Suppressor macrophage treated with lipopolysaccharide for 4 hours (primary cell): ENCODE measurements at regions not wholly inside any gene's neighbourhood (a gene's known extent, or its start where the extent isn't known, plus 50 kb on each side); places are given as distances from the start of the nearest gene placed in this dataset.

Experiments
- DNase-seq: peaks from one replicate; pipeline ENCODE4 v3.0.0-alpha.2; 2020

DNA sequence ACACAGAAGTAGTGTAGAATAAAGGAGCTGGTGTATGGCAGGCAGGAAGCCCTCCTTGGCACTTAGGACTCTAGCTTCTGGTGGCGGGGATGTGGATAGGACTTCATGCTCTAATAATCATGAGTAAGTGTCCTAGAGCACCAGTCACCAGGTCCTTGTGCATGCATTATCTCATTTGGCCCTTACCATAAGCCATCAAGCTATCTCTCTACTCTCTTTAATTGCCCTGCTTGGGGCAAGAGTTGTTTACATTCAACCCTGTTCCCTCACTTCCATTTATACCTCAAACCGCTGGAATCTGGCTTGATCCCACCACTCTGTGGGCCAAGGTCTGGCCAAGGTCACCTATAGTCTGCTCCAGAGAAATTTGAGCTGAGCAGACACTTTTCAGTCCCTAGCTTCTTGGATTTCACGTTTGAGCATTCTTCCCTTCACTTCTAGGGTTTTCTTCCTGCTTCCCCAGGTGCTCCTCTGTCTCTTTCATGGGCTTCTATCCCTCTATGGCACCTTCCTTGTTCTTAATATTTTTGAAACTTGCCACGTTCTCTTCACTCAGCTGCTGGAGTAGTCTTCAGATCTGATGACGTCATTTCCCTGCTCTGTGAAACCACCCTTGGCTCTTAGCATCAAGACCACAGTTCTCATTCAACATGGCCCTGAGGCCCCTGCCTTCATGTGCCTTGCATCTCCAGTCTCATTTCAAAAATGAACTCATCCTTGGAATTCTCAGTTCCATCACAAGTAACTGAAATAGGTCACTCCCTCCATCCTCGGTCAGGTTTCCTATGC is 94.9 kb upstream of the GATA6 start:
- no peak for DNase-seq

DNA sequence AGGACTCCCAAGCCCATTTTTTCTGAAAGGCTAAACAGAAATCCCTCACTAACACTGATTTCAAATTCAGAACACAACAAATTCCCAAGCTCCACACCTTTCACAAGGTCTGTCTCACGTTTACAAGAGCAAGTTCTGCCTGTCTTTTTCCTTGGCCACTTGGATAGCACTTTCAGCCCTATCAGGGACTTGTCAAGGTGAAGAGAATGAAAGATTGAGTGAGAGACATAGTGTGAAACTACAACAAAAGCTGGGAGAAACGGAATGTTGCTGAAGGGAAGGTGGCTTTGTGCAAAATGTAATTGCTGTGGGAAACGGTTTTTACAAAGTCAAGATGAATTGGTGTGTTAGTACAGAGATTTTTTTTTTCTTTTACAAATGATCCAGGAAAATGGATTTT is 89.4 kb upstream of the GATA6 start:
- DNase-seq, result no peak

DNA sequence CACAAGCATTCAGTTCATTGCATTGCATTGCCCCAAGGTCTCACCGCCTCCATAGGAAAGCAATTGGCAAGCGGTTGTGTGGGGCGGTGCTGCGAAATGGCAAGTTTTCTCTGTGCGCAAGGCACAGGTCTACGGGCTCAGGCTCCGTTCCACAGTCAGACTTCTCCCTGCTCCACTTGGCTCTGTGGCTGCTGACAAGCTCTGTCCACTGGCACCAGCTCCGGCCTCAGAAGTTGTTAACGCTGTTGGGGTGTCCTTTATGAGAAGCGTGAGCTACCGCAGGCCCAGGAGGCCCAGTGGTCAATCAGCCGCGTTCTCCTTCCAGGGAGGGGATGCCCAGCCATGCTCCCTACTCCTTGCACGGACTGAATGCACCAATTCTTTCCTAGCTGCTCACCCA is 87.0 kb upstream of the GATA6 start:
- no peak for DNase-seq

DNA sequence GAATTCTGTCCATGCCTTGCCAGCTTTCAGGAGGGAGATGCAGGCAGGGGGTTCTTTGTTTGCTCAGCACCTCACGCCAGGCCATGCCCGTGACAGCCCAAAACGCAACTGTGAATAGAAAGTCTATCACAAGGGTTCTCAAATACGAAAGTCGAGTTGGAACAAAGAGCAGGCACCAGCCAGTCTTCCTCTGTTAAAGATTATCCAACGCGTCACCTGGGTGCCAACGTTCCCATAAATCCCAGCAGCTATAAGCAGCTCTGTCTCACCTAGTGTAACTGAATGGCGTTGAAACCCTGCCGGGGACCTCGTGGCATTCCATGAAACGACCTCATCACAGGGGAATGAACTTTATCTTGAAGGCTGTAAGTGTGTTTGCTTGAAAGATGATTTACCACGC is 84.8 kb upstream of the GATA6 start:
- no peak for DNase-seq

DNA sequence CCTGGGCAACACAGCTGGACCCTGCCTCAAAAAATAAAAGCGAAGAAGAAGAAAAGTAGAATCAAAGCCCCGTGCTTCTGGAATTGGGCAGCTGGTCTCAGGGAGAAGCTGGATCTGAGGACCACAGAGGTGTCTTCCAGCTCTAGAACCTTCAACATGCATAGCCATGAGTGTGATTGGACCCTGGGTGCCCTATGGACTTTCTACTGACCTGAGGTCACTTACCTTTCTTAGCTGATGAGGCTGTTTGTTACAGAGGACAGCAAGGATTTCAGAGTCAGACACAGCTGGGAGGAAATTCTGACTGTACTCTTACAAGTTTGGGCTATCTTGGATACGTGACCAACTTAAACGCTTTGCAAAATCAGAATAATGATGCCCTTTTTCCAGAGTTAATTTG is 82.4 kb upstream of the GATA6 start:
- no peak for DNase-seq

DNA sequence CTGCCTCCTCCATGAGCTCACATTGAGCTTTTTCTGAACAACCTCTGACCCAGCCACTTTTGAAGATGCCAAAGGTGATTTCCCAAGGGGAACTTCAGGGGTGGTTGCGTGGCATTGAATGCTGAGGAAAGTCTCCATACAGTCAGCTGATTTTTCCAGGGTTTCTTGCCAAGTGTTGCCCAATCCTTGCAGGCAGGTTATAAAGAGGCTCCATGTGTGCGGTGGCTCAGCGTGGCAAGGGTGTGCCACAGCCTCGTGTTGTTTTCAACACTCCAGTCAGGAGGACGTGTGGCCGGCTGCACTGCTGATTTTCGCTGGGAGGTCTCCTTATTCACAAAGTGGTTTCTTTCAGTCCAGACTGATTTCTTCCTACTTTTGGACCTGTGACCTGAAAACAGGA is 81.4 kb upstream of the GATA6 start:
- DNase-seq, result no peak

DNA sequence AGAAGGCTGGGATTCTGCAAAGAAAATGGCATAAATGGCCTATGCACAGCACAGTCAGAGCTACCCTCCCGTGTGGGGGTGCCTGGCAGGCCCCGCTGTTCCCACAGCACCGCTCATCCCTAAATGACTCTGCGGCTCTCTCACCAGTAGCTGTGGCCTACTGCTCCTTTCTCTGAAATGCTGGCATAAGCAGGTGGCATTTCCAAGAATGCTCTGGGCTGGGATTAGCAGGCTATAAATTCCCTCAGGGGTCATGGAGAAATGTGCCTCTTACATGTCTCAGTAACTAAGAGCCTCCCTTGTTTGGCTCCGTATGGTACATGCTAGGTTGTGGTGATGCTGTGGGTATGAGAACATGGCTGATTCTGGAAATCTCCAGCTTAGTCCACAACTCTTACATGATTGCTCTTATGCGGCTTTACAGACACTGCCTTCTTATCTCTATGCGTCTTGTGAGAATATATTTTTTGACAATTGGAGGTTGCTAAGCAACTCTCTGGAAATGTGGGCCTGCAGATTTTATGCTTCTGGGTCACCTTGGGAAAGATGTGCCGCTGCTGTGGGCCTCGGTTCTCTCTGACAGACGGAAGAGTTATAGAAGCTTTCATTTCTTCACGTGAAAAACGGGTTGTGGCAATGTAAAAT is 80.3 kb upstream of the GATA6 start:
- no peak for DNase-seq

DNA sequence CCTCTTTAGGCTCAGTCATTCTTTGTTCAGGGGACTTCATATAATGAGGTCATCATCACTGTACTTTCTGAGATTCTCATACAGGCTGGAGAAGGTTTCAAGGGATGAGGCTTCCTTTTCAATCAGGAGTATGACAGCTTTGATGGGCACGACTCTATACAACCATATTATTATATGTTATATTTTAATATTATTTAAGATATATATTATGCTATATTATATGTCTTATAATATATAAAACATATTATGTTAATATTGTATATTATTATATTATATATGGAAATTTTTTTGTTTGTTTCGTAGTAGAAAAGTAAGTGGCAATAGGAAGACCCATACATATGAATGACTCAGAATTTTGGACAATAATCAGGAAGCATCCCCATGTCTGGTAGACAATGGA is 78.0 kb upstream of the GATA6 start:
- DNase-seq, result no peak

DNA sequence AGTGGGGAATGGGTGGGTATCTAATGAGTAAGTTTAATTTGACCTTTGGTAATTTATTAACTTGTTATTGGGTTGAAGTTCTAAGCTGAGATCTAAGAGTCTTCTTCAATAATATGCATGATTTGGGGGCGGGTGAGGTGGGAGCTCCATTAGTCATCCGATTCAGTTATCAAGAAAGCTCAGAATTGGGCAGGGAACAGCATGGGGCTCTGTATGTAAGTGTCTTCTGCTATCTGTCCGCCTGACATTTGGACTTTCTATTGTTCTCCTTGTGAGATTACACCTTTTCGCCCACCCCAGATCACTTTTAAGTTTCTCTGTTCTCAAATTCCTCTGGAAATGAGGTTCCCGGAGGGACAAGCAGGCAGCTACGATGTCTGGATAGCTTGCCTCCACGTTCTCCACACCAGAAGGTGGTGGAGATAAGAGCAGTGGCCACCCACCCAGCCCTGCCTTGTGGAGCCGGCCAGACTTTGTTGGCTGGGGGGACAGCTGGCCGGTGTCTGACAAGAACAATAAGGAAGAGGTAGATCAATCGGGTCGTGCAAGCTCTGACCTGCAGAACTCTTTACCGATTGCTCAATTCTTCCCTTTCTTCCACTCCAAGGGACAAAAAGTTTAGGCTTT is 75.5 kb upstream of the GATA6 start:
- no peak for DNase-seq

DNA sequence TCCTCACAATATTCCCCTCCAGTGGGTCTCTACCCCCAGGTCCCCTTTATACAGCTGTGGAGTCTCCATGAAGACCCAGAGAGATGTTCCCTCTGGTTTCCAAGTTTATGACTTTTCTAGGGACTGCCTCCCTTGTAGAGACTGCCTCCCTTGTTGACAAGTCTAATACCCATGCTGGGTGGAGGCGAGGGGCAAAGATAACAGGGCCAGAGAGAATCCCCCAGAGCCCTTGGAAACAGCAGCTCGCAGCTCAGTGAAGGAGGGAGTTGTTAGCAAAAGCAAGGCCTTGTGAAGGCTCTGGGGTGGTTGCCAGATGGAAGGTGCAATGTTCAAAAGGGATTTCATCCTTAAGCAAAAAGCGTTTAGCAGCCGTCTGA is 75.0 kb upstream of the GATA6 start:
- DNase-seq, result no peak

DNA sequence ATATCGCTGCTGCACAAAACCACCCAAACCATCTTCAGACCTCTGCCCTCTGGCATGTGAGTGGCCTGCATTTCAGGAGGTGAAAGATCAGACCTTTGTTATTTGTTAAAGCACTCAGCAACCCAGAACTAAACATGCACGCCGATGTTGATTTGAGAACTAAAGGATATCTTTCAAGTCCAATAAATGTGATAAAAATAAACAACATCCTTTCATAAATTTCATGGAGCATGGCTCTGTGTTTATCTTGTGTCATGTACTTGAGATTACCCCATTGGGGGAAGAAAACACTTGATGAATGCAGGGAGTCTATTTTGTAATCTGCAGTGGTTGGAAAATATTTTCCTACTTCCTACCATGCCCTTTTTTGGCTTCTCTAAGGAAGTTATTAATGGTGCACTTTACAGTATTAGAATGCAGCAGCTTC is 70.8 kb upstream of the GATA6 start:
- DNase-seq, result no peak

DNA sequence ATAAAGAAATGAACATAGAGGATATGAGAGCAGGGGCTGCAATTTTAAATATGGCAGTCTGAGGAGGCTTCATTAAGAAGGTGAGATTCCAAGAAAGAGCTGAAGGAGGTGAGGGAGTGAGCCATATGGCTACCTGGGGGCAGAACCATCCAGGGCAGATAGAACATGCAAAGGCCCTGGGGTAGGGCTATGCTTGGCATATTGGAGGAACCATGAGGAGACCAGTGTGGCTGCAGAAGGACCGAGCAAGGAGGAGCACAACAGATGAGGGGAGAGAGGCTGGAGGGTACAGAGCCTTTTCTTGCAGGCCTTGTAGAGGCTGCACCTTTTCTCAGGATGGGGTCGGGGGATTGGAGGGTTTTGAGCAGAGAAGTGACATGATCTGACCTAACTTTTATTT is 69.5 kb upstream of the GATA6 start:
- no peak for DNase-seq

DNA sequence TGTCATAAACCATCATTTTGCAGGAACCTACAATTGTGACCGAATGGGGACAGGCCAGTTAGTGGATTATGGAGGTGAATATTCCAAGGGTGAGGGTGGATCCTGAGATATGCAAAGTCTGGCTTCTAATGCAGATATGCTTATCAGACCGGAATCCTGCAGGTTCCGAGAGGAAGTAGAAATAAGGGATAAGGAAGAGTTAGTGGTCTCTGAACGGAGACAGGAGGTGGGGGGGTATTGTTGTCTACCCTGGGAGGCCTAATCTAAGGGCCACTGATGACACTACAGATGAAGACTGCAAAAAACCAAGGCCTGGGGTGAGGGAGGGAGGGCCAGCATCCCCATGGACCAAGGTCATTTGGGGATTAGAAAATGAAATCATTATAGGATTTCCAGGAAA is 67.7 kb upstream of the GATA6 start:
- no peak for DNase-seq

DNA sequence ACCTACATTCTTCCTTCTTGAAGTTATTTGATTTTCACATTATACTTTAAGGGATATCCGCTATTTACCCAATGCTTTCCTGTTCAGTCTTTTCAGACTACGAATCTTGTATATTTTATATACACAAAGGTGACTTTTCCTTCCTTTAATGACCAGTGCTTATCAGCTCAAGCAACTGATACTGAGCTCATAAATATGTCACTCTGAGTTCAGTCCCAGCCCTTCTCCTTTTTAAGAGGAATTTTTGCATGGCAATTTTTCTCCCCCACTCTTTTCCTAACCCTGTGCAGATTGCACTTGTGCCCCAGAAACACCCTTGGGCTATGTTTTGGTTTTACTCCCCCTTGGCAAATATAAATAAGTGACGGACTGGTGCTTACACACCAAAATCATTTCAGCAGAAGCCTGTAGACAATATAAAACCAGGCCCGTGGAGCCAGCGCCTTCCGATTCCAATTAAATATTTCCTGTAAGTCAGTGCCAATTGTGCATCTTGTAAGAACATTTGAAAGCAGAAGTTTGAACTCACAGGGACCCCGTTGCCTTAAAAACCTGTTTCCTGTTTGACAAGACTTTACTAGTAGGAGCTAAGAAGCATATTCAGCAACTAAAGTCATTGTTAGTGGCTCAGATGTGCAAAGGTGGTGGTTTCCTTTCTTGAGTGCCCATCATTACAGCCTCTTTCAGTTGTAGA is 66.3 kb upstream of the GATA6 start:
- DNase-seq, result no peak

DNA sequence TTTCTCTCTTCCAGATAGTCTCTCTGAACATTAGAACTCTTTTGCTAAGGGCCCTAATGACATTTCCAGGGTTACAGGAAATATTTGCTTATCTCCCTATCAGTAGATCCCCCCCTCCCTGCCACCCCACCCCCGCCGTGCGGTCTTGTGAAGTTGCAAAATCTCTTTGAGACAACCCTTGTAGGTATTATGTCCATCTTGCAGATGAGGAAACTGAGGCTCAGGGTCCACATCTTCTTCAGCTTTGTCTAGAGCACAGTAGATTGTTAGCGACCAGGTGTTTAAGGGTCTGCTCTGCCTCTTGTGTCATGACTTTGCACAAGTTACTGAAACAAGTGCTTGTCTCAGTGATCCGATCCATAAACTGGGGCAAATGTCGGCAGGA is 65.8 kb upstream of the GATA6 start:
- DNase-seq, result no peak

DNA sequence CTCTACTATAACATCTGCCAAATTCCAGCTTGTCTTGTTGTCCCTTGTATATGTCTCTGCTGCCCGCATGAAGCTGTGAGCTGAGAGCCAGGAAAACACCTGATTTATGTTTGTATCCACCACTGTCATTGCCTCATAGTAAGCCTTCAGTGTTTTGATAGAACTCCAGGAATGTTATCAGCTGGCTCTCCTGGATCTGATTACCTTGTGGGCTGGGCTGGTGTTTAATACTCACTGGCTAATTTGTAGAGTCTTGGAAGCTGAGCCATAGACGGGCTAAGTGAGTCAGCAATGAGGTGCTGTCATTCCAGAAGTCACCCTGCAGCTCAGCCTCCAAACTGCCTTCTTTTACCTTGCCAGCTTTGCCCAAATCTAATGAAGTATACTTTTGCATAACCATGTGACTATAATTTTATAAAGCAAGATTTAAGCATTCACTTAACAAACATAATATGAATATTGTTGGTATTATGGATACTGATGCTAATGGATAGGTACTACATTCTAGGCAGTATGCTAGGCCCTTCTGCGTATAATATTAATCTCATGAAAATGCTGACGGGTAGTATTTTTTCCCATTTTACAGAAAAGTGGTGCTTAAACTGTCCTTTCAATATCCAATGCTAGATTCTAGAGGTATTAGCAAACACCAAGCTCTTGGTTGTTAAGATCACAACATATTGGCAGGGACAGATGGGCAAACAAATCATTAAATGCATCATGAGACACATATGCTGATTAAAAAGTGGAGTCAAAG is 62.7 kb upstream of the GATA6 start:
- DNase-seq, result no peak

DNA sequence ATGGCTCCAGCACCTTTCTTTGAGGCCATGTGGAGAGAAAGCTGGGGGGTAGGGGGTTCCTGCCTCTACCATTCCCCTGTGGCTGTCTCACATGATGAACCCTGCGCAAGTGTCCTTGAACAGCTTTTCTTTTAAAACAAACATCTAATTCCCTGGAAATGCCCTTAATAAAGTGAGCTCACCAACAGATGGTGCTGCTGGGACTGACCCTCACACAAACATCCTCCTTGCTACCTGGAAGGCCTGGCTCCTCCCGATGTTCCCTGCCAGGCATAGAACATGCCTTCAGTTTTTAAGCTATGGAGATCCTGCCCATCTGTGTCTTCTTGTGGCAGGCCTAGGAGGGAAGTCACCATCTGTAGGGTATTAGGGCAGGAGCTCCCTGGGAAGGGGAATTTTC is 60.7 kb upstream of the GATA6 start:
- no peak for DNase-seq

DNA sequence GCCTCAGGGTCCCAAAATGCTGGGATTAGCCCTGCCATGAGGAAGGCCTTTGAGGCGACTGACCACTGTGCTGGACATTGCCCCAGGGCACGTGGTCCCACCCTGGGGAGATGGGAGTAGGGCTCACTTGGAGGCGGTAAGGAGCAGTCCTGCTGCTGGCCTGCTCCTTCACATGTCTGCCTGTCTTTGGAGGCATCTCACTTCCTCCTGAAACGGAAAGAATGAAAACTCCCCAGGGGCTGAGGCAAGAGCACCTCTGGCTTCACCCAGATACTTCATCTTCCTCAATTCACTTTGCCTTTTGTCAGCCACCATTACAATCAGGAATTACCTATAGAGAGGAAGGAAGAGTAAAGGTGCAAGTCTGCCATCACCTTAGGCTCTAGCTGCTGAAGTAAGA is 59.9 kb upstream of the GATA6 start:
- DNase-seq, result no peak

DNA sequence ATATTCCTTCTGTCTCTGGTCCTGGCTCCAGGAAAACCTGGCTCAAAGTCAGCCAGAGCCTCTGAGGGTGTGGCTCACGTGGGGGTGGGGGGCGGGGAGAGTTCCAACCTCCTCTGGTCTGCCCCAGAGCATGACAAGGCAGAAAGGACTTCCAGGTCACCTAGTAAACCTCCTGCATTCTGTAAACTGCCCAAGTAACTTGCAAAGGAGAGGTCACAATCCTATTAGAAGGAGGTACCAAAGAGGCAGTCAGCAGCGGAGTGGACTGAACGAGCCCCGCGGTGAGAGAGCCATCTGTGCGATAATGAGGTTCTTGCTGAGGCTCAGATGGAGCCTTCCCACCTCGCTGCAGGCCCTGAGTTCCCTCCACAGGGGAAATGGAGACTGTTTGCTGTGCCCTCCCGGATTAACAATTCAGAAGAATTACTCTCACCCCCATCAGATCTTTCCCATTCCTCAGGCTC is 58.9 kb upstream of the GATA6 start:
- no peak for DNase-seq

DNA sequence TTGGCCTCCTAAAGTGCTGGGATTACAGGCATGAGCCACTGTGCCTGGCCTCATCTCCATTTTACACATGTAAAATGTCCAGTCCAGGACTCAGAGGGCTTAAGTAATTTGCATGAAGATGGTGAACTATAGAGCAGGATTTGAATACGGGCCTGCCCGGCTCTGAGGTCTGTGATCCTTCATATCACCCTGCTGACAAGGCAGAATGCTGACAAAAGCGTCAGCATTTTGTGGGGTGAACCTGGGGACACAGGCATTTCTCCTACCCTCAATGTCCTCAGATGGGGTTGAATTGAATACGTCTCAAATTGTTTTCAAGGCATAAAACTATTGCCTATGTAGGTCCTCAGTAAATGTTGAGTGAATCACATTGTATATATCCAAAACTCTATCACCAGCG is 57.2 kb upstream of the GATA6 start:
- no peak for DNase-seq

DNA sequence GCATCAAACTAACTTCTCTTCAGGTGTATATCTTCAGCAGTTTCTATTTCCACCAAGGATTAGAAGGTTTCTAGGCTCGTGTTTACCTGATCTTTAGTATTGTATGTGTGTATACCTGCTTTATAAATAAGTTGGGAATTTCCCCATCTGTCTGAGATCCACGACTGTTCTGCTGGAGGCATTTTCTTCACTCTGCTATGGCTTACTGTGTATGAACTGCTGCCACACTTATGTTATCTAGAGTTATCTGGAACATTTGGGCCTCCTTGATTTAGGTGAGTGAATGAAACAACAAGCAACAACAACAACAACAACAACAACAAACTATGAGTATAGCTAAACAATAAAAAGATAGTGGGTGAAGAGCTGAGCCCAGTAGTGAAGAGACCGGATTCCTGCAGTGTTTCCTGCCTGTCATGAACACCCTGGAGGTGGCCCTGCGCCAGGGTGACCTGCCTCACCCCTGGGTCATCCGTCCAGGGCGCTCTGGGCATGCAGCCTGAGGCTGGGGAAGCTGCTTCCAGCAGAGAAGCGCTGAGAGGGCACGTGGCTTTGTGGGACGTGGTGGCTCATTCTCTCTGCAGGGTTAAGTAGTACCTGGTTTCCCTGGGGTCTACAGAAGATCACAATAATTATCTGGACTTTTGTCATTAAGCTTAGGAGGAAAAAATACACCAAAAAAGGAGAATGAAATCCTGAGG is 56.1 kb upstream of the GATA6 start:
- no peak for DNase-seq
